Coronary artery (tissue), 2 donors: ENCODE measurements at regions not wholly inside any gene's neighbourhood (a gene's known extent, or its start where the extent isn't known, plus 50 kb on each side); places are given as distances from the start of the nearest gene placed in this dataset.

Source experiments
- DNase-seq: peaks from one replicate; pipeline ENCODE4 v3.0.0-alpha.2; 2017; ENCODE audit warnings: low spot score
- H3K27ac ChIP-seq, 2 donors: fragments of 200-600 bp; sonication (generic); one replicate each; pipeline ENCODE4 v1.5.1; 2016 to 2019
- H3K4me3 ChIP-seq: fragments of 200-600 bp; sonication (generic); 2 replicates; pipeline ENCODE4 v1.5.1; 2016; ENCODE audit warnings: mild to moderate bottlenecking, moderate library complexity
- TF ChIP-seq, protein P1 (sequence below): fragments of 200-600 bp; sonication (generic); IDR thresholded peaks from one replicate; pipeline ENCODE4 v1.5.1; 2019; ENCODE audit warnings: antibody characterized with exemption

DNA sequence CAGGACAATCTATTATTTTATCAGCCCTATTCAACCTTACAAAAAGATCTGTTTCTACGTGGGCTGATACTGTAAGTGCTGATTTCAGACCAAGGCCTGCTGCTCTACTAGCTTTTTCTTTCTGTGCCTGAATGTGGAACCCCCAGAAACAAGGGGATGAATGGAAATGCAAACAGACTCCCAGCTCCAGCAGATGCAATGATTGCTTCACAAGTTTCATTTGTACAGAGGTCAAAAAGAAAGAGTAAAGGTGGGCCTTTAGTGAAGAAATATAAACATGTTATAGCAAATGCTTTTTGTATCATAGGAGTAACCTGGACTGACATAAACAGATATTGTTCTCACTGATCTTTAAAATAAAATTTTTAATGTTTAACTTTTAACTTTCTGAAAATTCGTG, 130.2 kb upstream of the SLC25A13 start:
- DNase-seq = no peak

DNA sequence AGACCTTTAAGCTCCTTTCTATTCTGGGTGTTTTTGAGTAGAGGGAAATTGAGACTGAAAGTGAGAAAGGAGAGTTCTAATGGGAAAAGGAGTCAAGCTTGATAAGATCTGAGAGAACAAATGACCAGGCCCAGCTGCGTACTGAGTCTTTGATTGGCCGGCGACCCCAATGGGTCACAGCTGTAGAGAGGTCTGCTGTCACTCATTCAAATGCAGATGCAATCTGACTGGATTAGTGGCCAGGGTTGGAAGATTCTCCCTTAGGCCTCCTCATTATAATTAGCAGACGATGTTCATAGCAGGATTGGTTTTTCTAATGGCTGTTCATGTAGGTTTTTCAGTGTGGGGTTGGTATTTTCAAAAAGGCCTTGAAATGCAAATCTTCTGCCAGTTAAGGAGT, 127.2 kb upstream of the SLC25A13 start:
- TF ChIP-seq, protein P1, sequence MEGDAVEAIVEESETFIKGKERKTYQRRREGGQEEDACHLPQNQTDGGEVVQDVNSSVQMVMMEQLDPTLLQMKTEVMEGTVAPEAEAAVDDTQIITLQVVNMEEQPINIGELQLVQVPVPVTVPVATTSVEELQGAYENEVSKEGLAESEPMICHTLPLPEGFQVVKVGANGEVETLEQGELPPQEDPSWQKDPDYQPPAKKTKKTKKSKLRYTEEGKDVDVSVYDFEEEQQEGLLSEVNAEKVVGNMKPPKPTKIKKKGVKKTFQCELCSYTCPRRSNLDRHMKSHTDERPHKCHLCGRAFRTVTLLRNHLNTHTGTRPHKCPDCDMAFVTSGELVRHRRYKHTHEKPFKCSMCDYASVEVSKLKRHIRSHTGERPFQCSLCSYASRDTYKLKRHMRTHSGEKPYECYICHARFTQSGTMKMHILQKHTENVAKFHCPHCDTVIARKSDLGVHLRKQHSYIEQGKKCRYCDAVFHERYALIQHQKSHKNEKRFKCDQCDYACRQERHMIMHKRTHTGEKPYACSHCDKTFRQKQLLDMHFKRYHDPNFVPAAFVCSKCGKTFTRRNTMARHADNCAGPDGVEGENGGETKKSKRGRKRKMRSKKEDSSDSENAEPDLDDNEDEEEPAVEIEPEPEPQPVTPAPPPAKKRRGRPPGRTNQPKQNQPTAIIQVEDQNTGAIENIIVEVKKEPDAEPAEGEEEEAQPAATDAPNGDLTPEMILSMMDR = no peak
- Histone ChIP-seq H3K4me3 (no peak overlapping the region), H3K27ac (no peak overlapping the region)
- DNase-seq = no peak

More for the DNA sequence above, 130.2 kb upstream of the SLC25A13 start:
- no peak overlapping the region for H3K4me3 ChIP-seq
- no peak overlapping the region for H3K27ac ChIP-seq
- TF ChIP-seq, protein P1 = no peak

DNA sequence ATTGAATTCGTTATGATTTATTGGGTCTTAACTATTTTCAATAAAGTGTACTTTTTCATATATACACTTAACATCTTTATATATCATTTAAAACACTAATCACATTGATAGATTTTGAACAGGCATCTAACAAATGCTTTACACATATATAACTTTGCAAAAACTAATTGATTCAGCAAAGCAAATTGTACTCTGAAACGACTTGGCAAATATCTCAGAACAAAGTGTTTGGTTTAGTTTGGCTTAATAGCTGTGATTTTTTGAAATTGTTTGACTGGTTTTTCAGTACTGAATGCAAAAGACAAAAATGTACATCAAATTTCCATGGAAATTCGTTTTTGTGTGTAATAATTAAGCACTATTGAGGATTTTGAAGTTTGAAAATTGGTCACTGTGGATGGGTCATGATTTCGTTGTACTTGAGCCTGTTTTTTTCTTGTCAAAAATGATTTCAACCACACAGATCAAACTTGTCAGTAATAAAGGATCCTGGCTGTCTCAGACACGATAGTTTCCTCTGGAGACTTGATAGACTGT, 125.3 kb upstream of the SLC25A13 start:
- no peak overlapping the region for H3K4me3 ChIP-seq
- H3K27ac ChIP-seq = no peak overlapping the region
- TF ChIP-seq, protein P1 = no peak
- no peak for DNase-seq

DNA sequence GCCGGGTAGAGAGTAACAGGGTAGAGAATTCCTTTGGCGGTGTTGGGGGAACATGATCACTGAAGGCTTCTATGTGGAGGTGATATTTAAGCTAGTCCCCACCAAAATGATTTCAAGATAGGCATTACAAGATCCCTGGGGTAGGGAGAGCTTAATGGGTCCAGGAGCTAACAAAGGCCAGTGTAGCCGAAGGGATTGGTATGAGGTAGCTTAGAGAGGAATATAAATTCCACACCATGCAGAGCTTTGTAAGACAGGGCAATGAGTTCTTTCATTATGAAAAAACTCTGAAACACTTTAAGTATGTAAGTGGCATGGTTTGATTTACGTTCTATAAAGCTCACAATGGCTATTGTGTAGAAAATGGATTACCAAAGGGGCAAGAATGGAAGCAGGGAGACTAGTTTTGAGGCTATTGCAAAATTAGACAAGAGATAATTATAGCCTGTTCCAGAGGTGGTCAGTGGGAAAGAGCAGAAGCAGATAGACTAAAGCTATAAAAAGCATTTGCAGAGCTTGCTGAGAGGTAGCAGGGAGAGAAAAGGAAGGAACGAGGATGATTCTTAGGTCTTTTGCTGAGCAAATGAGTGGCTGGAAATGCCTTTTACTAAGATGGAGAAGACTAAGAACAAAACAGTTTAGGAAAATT, 119.7 kb upstream of the SLC25A13 start:
- TF ChIP-seq, protein P1 = no peak
- Histone ChIP-seq H3K4me3 (no peak overlapping the region), H3K27ac (no peak overlapping the region)
- DNase-seq = no peak

DNA sequence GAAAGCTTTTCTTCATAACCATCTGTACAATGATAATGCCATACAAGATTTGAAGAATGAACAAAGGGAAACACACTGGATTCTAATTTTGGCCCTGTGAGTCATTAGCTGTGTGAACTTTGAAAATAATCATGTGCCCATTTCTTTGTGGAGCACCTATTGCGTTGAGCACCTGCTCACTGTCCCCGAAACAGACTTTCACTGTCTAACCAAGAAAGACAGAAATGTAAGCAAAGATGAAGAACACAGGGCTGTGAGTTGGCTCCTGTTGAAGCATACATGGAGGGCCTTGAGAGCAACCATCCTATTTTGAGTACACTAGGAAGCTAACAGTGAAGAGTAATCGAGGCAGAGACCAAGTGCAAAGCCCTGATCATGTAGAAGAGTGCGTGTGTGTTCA, 118.4 kb upstream of the SLC25A13 start:
- TF ChIP-seq, protein P1 = no peak
- DNase-seq = no peak
- Histone ChIP-seq H3K4me3 (no peak overlapping the region), H3K27ac (no peak overlapping the region)

DNA sequence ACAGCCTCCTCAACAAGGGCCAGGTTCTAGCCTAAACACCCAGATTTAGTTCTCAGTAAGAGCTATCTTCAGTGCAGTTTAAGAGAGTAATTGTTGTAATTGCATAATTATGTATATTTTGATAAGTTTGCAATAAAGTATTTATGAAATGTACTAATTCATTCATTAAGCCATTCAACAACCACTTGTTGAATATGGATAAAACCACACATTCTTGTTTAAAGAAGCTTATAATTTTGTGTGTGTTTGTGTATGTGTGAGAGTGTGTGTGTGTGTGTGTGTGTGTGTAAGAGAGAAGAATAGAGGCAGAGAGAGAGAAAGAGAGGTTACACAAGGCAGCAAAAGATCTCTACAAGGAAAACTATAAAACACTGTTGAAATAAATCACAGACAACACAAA, 115.0 kb upstream of the SLC25A13 start:
- DNase-seq = no peak
- H3K4me3 ChIP-seq = no peak overlapping the region
- no peak overlapping the region for H3K27ac ChIP-seq
- TF ChIP-seq, protein P1 = no peak

DNA sequence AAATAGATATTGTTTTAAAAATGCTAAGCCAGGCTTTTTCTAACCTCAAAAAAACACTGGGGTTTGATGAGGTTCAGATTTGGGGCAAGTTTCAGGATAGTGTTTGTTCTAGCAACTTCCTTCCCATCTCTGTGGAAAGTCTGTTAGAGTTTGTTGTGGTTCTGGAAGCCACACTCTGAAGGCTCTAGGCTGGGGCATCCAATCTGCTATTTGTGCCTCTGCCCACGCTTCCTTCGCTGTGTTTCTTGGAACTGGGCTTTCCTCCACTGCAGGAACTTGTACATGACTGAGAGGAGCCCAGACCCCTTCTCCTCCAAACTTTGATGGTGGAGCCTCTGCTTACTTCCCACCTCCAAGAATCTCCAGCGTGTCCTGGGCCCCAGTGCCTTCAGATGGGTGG, 108.5 kb upstream of the SLC25A13 start:
- TF ChIP-seq, protein P1 = no peak
- Histone ChIP-seq H3K4me3 (no peak overlapping the region), H3K27ac (no peak overlapping the region)
- no peak for DNase-seq
